HG02884 (cell line): ENCODE measurements at regions not wholly inside any gene's neighbourhood (a gene's known extent, or its start where the extent isn't known, plus 50 kb on each side); places are given as distances from the start of the nearest gene placed in this dataset.

ENCODE experiments used
- ATAC-seq: cut with Tn5 transposase; IDR thresholded peaks from one replicate; pipeline ENCODE4 v1.9.1; 2021; ENCODE audit warnings: mild to moderate bottlenecking, moderate library complexity; ENCODE audit not compliant: unreplicated experiment

DNA sequence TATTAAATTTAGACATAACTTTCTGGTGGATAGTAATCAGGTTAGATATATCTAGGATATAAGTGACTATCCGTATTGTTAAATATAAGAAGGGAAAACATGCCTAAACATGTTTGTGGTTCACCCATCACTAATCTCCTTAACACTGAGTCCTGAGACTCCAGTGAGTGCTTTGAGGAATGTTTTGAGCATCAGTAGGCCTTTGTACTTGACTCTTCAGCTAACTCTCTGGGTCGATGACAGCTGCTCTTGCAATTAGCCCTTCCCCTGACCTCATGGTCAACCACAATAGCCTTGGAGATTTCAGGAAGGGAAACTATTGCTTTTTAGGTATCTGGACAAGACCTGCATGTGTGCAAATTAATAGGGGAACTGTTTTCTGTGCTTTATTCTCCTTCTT is 716.8 kb downstream of the EPHA4 start:
- no peak for ATAC-seq

DNA sequence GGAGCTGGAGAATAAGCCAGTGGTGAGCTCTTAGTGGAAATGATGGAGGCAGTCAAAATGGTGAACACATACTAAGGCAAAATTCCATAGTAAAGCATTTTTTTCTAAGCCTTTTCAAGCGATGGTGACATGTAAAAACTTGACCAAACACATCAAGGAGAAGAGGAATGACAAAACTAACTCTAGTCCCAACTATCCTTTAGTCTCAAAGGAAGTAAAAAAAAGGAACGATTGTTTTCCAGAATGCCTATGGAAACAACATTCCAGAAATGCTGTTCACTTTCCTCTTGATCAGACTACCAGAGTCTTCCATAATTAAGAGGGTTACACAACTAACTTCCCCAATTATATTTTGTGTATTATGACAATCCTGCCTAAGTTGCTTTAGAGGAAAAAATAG is 715.6 kb downstream of the EPHA4 start:
- no peak for ATAC-seq

DNA sequence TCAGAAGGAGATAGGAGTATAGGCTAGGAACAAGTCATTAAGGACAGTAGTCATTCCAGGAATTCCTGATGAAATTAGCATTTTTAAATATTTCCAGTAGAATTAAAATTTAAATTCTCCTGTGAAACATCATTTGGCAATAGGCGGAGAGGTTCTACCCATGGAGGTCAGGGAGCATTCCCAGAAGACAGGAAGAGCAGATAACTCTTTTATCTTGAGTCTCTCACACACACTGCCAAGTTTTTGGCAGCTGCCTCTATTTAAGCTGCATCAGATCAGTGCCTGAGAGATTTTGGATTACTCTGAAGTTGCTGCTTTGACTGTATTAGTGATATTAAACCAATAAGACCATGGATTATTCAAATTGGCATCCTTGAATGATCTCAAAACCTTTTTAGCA is 714.7 kb downstream of the EPHA4 start:
- no peak for ATAC-seq

DNA sequence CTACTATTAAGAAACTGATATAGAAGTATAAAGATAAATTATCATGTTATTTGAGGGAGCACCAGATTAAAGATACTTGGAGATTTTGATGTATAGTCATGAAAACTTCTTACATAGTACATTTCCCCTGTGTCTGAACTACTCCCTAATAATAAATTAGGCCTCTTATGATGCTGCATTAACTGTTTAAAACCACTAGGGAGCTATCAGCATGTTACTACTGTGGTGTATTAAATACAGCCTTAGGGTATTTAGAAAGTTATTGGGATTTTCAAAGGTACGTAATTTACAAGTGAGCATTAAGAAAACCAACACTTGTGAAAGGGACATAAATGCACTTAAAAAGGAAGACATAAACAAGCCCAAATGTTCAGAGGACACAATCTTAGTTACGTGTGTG is 714.0 kb downstream of the EPHA4 start:
- no peak for ATAC-seq

DNA sequence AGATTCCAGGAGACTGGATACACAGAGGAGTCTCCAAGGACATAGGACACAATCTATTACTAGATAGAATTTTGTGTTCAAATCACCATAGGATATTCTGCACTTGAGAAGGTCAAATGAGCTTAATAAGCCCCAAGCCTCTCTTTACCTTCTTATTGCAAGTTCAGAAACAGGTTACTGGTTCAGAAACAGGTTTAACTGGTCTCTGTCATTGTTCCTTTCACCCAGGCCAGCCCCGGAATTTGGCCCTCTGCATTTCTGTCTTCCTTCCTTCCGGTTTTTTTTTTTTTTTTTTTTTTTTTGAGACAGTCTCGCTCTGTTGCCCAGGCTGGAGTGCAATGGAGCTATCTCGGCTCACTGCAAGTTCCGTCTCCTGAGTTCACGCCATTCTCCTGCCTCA is 700.2 kb downstream of the EPHA4 start:
- no peak for ATAC-seq

DNA sequence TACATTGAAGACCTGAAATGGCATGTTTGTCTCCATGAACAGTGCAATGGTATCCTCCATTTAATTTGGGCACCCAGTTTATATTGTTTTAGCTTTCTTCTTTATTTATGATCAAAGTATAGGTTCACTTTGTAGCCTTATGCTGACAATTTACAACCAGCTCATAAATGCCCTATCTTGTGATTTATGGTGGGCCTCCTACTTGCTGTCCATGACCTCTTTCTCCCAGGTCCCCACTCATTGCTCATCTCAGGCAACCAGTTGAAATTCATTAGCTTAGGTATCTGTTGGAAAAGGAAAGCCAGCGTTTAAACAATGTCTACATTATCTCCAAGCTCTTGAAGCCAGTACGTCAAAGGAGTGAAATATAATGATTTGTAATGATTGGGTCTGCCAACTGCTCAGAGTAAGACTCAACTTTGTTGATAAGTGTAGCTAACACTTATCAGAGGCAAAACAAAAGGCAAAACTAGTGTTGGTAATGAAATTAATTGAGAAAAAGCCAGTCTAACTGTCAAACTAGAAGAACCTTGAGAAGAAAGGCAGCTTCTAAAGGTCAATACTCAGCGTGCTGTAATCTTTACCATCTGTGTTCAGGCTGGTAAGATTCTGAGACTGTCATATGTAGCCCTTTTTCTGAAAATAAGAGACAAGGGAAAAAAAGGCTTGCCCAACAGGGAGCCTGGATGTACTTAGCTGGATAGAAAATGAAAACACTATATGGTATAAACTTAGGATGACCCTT is 695.9 kb downstream of the EPHA4 start:
- no peak for ATAC-seq

DNA sequence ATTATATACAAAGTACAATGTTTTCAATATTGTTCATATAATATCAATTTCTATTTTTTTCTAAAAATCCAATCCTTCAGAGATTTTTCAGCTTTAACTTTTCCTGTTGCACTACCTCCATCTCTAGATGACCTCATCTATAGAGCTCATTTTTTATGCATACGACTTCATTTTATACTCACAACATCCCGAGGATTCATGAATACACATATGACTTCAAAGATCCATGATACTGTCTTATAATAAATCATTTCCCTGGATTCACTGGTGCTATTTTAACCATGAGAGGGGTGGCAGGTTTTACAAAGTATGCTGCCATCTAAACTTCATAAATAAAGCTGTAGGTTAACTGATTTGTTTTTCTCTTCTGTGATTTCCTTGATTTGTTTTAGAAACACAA is 694.6 kb downstream of the EPHA4 start:
- no peak for ATAC-seq

DNA sequence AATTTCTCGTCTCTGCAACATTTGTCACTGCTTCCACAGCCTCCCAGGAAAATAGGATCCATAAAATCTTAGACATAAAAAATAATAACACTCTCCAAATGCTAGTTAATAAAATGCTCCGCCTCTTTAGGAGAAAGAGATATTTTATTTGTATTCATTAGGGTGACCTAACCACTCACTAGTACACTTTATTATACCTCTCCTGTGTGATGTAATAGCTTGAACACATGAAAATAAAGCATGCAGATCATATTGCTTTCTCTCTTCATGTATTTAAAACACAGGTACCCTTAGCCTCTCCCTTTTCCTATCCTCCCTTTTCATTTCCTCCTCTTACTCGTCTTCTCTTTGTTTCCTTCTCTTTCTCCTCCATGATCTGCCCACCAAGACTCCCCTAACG is 694.2 kb downstream of the EPHA4 start:
- no peak for ATAC-seq

DNA sequence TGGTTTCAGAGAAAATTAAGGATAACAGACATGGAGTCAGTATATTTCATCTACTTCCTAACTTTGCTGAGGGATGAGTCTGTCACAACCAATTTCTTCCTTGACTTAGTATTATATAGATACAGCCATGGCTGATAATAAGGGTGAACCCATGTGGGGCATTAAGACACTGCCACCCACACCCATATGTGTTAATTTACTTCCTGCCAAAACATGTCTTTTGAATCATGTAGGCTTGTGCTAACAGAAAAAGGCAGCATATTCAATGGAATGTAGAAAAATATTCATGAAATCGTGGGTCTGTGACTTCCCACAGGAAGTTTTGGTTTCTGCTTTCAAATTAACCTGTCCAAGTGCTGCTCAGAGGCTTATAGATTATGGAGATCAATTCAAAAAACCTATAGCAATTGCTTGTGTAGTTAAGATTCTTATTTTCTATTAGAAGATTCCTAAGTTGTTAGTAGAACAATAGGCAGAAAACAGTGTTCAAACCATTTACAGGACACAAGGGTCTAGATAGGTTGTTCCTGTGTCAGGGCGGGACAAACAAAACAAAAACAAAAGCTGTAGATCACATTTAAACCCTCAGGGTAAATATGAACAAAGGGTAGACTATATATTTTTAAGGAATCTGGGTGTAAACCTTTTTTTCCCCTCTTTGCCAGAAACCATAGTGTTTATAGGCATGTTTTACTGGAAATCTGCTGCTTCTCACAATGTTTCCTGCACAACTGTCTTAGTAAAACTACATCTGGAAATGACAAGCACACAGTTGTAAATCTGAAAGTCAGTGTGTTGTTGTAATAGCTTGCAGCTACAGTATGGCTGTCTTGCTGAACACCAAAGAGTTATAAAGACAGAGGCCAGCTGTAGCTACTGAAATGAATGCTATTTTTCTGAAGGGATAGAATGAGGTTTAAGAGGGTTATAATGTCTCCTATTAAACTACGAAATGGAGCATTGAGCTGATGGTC is 691.2 kb downstream of the EPHA4 start:
- ATAC-seq = no peak

DNA sequence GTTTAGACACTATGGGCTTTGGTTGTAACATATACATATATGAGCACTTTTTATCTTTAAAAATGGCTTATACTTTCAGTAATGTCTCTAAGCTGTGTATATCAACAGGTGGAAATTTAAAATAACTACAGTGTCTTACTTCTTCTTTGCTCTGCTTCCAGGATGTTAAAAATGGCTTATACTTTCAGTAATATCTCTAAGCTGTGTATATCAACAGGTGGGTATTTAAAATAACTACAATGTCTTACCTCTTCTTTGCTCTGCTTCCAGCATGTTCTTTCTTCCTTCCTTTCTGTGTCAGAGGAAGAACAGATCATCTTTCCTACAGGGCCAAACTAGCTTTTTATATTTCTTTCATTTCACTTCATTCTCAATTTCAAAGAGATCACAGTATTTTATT is 689.6 kb downstream of the EPHA4 start:
- no peak for ATAC-seq

DNA sequence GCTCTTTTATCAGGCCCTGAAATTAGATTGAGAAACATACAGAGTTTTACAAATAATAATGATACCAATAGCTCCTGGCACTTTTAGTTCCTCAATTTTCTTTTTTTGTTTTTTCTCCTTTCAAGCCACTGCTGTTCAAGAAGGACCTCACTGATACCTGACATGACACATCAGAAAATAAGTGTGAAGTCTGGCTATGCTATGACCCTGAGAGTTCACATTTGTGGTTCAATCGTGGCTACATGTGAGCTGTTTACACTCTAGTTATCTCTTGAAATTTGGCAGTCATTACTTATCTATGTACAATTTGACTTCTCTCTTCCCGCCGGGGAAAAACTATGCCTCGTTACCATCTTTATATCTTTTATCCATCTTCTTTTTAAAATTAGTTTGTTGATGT is 686.5 kb downstream of the EPHA4 start:
- ATAC-seq = no peak

DNA sequence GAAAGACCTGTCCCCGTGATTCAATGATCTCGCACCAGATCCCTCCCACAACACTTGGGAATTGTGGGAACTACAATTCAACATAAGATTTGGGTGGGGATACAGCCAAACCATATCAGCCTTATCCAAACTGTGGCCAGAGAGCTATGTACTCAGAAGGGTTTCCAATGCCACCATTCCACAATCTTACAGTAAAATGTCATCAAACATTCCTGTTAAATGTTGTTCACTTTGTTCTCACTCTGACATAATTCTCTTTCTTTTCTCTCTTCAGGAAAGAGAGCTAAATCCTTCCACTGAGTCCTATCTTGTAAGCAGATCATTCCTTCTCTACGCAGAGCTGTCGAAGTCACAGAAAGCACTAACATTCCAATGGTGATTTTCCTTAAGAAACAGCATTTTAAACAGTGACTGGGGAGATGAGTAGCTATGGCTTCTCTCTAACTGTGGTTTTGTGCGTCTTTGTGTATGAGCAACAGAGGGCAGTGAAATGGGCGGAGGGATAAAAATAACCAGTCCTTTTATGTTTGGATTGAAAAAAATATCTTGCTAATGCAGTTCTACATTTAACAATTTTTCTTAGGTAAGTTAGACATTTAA is 684.7 kb downstream of the EPHA4 start:
- ATAC-seq = no peak

DNA sequence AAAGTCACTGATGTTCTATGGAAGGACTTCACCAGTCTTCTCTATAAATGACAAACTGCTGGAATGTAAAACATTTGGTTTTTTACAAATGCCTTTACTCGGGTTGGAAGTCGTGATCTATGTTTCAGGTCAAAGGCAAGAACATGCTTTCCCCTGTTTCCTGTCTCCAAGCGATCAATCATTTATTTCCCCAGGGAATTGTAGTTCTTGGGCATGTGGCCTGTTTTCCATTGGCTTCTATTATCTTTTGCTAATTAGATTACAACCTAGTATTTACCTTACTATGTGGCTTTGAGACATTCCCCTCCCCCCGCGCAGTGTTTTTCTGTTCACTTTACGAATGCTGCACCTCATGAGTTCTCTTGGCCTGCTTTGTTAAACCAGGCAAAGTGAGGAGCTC is 684.2 kb downstream of the EPHA4 start:
- ATAC-seq = no peak

DNA sequence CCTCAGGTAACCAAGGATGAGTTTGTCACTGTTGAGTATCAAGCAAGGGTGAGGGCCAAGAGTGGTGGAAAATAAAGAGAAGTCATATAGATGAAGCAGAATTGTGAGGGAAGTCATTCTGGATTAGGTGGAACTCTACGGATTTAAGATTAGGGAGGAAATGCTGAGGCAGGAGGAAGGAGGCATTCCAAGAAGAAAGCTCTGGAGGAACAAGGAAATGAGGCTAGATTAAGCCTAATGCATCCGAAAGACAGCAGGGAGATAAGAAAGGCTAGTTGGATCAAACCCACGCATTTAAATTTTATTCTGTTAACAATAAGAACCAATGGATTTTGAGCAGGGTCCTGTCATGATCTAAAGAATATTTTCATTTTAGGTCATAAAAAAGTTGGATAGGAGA is 681.2 kb downstream of the EPHA4 start:
- no peak for ATAC-seq

DNA sequence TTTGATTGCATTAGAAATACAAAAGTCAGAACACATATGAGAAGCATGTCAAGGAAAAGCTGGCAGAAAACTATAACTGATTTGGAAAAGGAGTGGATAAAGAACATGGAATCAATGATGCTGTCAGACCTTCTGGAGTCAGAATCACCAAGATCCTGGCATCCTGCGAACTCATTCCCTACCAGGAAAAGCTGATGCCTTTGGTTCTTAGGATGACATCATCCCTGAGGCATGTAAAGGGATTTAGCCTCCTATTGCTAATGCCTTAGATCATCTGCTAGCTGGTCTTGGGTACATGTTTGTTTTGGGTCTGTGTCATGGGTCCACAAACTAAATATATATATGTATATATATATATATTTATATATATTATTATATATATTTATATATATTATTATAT is 680.7 kb downstream of the EPHA4 start:
- ATAC-seq = no peak

DNA sequence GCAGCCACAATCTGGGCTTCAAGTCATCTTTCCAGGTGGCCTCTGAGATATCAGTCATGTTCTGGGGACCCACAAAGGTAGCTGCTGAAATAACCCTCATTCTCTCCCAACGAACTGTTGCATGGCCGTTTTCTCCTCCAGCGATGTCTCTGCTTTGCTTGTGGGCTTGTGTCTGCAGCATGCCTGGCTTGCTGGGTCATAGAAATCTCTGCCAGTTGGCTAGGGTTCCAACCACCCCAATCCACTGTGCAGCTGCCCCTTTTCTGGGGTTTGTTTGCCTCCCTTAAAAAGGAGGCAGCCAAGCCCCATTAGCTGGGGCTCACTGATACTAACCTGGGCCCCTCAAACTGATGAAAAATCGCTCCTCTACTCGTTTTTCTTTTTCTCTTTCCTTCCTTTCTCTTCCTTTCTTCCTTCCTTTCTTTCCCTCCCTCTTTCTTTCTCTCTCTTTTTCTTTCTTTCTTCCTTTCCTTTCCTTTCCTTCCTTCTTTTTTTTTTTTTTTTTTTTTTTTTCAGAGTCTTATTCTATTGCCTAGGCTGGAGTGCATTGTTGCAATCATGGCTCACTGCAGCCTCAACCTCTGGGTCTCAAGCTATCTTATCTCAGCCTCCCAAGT is 680.0 kb downstream of the EPHA4 start:
- ATAC-seq = no peak

DNA sequence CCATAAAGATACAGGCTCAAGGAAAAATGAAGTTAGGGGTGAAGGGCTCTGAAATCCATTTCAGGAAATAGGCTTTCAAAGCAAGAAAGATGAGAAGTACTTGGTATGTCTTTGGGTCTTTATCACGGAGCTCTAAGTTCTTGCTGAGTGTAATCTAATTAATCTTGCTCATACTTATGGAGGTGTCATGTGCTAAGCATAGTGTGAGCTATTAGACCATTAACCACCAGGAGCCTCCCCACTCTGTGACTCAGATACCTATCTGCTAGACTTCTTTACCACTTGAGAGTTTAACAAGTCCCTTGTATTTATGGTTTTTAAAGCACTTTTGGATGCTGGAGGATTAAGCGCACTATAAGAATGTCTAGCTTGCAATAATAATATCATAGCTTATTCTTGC is 678.7 kb downstream of the EPHA4 start:
- no peak for ATAC-seq

DNA sequence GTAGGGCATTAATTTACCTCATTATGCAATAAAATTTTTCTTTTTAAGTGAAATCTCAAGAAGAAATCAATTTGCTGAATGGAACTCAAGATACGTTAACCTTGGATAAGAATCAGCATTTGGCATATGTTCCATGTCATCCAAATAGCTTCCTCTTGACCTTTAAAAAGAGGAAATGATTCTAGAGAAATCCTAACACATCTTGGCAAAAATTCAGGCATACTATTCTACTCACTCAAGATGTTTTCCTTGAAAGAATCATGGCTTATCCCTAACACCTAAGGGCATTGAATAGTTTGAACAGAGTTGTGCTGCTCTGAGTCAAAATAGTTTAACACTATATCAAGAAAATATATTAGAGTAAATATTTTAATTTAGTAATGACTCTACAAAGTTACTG is 678.0 kb downstream of the EPHA4 start:
- no peak for ATAC-seq

DNA sequence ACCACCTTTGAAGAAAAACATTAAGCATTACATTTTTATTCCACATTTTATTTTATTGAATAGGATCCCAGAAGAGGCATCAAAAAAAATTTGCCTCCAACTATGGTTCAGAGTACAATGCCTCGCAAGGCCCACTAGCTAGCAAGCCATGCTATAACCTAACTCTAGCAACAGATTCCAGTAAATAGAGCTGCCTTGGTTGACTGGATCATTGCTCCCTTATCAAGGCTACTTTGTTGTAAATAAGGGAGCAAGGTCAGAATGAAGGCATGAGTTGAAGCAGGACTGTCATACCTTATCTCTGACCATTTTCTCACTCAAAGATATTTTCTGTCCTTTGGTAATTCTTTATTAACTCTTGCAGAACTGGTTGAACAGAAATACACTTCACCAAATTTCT is 672.6 kb downstream of the EPHA4 start:
- no peak for ATAC-seq

DNA sequence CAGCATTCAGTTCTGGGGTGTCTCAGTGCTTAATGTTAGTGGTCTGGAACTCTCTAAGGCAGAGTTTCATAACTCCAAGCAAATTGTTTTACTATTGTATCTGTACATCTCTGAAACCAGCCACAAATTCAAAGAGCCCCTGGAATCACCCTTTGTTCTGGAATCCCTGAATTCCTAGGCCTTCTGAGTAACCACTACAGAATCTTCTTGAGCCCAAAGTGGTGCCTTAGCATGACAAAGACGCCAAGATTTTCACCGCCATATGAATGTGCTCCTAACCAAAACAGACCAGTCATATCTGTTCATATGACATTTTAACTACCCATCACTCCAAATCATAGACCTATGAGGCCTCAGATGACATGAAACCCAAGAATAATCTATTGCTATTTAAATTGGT is 668.1 kb downstream of the EPHA4 start:
- no peak for ATAC-seq

DNA sequence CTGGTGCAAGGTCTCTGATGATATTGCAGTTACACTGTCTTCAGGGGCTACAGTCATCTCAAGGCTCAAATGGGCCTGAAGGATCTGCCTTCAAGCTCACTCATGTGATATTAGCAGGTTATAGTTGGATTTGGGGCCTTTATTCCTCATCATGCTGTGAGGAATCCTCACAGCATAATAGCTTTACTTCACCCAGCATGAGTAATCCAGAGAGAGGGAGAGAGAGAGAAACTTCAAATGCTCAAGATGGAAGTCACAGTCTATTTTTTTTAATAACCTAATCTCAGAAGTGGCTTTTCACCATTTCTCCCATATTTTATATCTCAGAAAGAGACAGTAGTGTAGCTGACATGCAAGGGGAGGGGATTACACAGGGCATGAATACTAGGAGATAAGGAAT is 658.7 kb downstream of the EPHA4 start:
- no peak for ATAC-seq
